Stimulated activated CD4-positive, alpha-beta T cell treated with anti-CD3 and anti-CD28 coated beads, Interleukin-1b, Interleukin-23, amount 100 ng/mL, for 1 hour (primary cell): ENCODE measurements at regions not wholly inside any gene's neighbourhood (a gene's known extent, or its start where the extent isn't known, plus 50 kb on each side); places are given as distances from the start of the nearest gene placed in this dataset.

Experiments used
- DNase-seq, 2 donors: peaks; one replicate each; pipeline ENCODE4 v3.0.0-alpha.2; 2020; ENCODE audit warnings: low read depth in 2 of 2

DNA sequence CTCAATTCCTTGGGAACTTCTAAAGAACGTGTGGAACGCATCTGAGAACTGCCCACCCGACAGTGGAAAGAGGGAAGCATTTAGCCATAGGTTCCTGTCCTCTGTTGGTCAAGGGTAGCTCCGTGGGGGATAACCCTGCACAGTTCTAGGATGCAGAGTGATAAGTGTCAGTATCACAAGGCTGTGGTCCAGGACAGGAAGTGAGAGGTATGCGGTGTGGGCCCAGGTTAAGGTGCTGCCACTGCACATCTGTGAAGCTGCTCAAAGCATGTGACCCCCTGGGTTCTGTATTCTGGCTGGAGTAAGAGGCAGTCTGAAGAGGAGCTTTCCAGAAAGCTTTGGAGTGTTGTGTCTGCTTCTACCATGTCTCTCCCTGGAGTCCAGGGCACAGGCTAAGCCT lies 51.7 kb upstream of the HES1 start:
- no peak for DNase-seq
